Hepatocyte (in vitro differentiated cells): ENCODE measurements at regions not wholly inside any gene's neighbourhood (a gene's known extent, or its start where the extent isn't known, plus 50 kb on each side); places are given as distances from the start of the nearest gene placed in this dataset.

Experiments used
- CTCF ChIP-seq: fragments of 200-600 bp; sonication (generic); IDR thresholded peaks from 2 replicates; pipeline ENCODE4 v1.5.1; 2016; ENCODE audit warnings: antibody characterized with exemption, mild to moderate bottlenecking; ENCODE audit not compliant: poor library complexity
- EZH2 ChIP-seq: fragments of 200-600 bp; sonication (generic); IDR thresholded peaks from 2 replicates; pipeline ENCODE4 v1.6.1; 2016; ENCODE audit warnings: antibody characterized with exemption, mild to moderate bottlenecking, borderline replicate concordance
- EZH2phosphoT487 ChIP-seq: fragments of 200-600 bp; sonication (generic); IDR thresholded peaks from one replicate; pipeline ENCODE4 v1.6.1; 2018; ENCODE audit warnings: antibody characterized with exemption, mild to moderate bottlenecking, low read depth, moderate library complexity; ENCODE audit not compliant: unreplicated experiment, severe bottlenecking

- TF ChIP-seq EZH2phosphoT487 (no peak), CTCF (no peak), EZH2 (no peak)
Measured at GRCh38 chr16:5971924-5972323, 874.3 kb upstream of the EEF2KMT start.
